ENCODE measurements at regions not wholly inside any gene's neighbourhood (a gene's known extent, or its start where the extent isn't known, plus 50 kb on each side); places are given as distances from the start of the nearest gene placed in this dataset.

DNA sequence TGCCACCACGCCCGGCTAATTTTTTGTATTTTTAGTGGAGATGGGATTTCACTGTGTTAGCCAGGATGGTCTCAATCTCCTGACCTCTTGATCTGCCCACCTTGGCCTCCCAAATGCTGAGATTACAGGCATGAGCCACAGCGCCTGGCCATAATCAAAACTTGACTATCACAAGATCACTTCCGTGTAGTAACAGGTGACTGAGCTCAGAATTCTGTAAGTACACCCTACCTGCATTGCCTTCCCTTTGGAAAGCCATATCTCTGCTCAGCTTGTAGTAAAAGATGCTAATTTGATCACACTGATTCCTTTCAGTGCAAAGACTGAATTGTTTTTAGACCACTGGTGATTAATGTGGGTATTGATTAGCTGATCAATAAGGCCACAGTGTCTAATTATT lies 167.1 kb downstream of the SHOX2 start:
- FAIRE-seq (no peak), DNase-seq (ENCODE audit: insufficient read length, low spot score) (no peak)
- TF ChIP-seq POLR2A (IDR thresholded peaks at IDR 0.05; ENCODE audit: low read depth, low read length): no peak

DNA sequence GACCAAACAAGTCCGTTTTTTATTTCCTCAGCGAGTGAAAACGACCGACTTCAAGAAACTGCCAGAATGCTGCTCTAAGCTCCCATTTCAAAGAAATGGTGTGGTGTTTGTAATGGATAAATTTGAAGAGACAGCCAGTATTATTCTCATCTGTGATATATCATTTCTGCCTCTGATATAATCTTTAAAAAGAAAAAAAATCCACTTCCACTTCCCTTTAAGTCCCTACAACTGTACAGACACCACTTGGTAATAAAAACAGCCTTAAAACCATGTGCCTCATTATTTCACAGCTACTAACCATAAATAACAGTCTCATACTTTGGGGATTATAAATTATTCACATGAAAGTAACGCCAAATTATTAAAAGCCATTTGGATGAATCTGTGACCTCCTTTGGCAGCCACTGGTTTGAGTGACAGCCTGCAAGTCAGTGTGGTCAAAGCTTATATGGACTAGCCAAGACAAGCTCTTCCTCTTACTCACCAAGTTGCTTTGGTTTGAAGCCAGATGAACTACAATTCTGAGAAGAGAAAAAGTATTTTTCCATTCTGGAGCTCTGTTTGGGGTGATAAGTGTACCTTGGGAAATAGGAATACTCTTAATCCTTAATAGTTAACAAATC lies 168.0 kb downstream of the SHOX2 start:
- no peak for TF ChIP-seq POLR2A (IDR thresholded peaks at IDR 0.05; ENCODE audit: low read depth, low read length)
- DNase-seq (ENCODE audit: insufficient read length, low spot score) (no peak), FAIRE-seq (no peak)

DNA sequence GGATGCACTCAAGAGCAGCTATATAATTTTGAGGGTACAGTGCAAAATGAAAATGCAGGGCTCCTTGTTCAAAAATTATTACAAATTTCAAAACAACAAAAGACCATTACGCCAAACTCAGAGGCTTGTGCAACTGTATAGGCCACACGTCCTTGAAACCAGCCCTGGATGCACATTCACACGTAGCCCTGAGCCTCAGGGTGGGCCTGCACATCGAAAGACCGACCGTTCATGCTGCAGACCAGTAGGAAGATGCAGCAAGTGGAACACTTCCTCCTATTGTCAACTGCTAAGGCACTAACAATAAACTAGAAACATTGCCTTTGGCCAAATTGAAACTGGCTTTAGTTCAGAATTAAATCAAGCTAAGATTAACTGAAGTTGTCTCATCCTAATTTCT lies 174.7 kb downstream of the SHOX2 start:
- no peak for FAIRE-seq
- no peak for TF ChIP-seq POLR2A (IDR thresholded peaks at IDR 0.05; ENCODE audit: low read depth, low read length)
- no peak for DNase-seq (ENCODE audit: insufficient read length, low spot score)

GRCh38 chr3:157930000-157930780 lies 176.0 kb downstream of the SHOX2 start:
- TF ChIP-seq POLR2A (IDR thresholded peaks at IDR 0.05; ENCODE audit: low read depth, low read length): no peak
- no peak for FAIRE-seq
- no peak for DNase-seq (ENCODE audit: insufficient read length, low spot score)

GRCh38 chr3:157926822-157927221 lies 179.4 kb downstream of the SHOX2 start:
- DNase-seq (ENCODE audit: insufficient read length, low spot score): no peak
- FAIRE-seq: no peak
- no peak for TF ChIP-seq POLR2A (IDR thresholded peaks at IDR 0.05; ENCODE audit: low read depth, low read length)

DNA sequence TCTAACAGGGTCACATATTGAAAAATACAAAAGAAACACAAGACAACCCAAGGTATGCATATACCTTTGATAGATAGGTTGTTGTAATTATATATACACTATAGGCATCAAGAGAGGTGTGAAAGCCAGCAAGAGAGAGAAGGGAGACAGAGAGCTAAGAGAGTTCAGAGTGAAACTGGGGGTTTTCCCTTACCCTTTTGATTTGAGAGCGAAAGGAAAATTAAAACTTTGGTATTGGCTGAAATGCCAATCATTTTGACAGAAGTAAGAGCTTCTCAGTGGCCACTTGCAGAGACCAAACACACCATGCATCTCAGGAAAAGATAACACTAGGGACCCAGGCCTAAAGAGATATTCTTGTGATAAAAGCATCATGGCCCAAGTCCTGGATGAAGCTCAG lies 183.6 kb downstream of the SHOX2 start:
- DNase-seq (ENCODE audit: insufficient read length, low spot score) (no peak), FAIRE-seq (no peak)
- TF ChIP-seq POLR2A (IDR thresholded peaks at IDR 0.05; ENCODE audit: low read depth, low read length): no peak

- FAIRE-seq: no peak
- DNase-seq (ENCODE audit: insufficient read length, low spot score): no peak
- TF ChIP-seq POLR2A (IDR thresholded peaks at IDR 0.05; ENCODE audit: low read depth, low read length): no peak
These were observed 184.4 kb downstream of the SHOX2 start for GRCh38 chr3:157921811-157922210.

GRCh38 chr3:157920822-157921700 lies 185.2 kb downstream of the SHOX2 start:
- no peak for FAIRE-seq

DNA sequence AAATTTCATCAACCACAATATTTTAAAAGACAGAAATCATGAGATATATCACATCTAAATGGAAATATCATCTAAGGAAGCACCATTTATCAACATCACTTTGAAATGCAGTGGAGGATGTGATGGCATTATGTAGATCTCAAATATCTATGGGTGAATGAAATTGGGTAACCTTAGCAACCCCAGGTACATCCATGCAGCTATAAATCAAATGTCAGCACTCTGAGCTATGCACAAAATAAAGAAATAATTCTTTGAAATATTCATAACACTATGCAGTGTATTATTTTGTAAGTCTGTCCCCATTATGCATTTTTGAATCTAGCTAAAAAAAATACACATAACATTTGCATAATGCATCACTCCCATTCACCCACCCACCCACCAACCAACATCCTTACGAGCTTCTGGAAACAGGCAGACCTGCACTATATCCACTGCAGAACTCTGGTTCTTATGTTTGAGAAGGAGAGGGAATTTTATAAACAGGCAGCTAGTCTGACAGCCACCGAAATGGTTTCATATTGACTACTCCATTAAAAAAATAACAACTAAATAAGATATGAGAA lies 186.8 kb downstream of the SHOX2 start:
- no peak for TF ChIP-seq POLR2A (IDR thresholded peaks at IDR 0.05; ENCODE audit: low read depth, low read length)
- no peak for FAIRE-seq

More at GRCh38 chr3:157920822-157921700, 185.2 kb downstream of the SHOX2 start:
- no peak for DNase-seq (ENCODE audit: insufficient read length, low spot score)
- no peak for TF ChIP-seq POLR2A (IDR thresholded peaks at IDR 0.05; ENCODE audit: low read depth, low read length)

DNA sequence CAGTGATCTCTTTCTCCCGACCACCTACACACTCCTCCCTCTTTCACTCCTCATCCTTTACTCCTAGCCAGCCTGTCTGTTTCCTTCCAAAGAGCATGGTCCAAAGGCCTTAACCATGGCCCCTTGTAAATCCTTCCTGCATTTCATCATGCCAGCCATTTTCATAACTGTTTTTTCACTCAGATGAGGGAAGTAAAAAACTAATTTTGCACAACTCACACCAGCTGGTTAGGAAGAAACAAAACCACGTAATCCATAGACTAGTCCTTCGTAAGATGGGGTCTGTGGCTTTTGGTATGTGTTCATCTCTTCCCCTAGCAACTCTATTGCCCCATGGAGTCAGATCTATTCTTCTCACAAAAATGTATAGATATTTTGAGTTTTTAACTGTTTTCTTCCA lies 187.8 kb downstream of the SHOX2 start:
- FAIRE-seq: no peak
- no peak for DNase-seq (ENCODE audit: insufficient read length, low spot score)
- no peak for TF ChIP-seq POLR2A (IDR thresholded peaks at IDR 0.05; ENCODE audit: low read depth, low read length)

More for the DNA sequence above, 186.8 kb downstream of the SHOX2 start:
- no peak for DNase-seq (ENCODE audit: insufficient read length, low spot score)

GRCh38 chr3:157916672-157917071 lies 189.5 kb downstream of the SHOX2 start:
- FAIRE-seq (no peak), DNase-seq (ENCODE audit: insufficient read length, low spot score) (no peak)
- TF ChIP-seq POLR2A (IDR thresholded peaks at IDR 0.05; ENCODE audit: low read depth, low read length): no peak

DNA sequence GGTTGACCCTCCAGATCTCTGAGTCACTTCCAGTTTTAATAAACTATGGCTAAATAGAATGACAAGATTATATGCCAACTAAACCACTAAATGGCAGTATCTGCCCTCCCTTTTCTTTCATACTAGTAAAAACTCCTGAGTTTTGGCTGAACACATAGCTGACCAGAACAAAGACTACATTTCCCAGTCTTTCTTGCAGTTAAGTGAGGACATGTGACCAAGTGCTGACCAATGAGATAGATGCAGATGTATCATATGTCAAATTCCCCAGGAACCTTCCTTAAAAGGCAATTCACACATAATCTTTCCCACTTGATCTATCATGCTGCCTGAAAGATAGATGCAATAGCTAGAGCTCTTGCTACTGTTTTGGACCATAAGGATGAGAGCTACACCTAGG lies 191.3 kb downstream of the SHOX2 start:
- FAIRE-seq: peak; percentile 27
- no peak for DNase-seq (ENCODE audit: insufficient read length, low spot score)
- TF ChIP-seq POLR2A (IDR thresholded peaks at IDR 0.05; ENCODE audit: low read depth, low read length): no peak

DNA sequence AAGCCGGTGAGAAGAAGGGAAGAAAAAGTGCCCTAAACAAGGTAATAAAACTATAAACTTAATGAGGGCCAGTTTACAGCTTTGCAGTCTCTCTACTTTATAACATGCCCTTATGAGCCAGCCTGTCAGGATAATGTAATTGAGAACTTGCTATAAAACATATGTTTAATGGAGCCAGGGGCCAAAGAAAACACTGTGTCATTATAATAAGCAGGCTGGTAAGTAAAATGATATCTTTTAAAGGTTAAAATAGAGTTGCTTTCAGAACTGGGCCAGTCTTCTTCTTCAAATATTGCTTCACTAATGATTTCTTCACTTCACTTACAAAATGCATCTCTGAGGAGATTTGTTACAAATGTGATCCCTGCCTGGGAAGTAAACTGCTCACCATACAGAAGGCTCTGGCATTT lies 192.5 kb downstream of the SHOX2 start:
- no peak for TF ChIP-seq POLR2A (IDR thresholded peaks at IDR 0.05; ENCODE audit: low read depth, low read length)
- FAIRE-seq (no peak), DNase-seq (ENCODE audit: insufficient read length, low spot score) (no peak)

All from H54 (cell line).